ENCODE measurements at regions not wholly inside any gene's neighbourhood (a gene's known extent, or its start where the extent isn't known, plus 50 kb on each side); places are given as distances from the start of the nearest gene placed in this dataset.

DNA sequence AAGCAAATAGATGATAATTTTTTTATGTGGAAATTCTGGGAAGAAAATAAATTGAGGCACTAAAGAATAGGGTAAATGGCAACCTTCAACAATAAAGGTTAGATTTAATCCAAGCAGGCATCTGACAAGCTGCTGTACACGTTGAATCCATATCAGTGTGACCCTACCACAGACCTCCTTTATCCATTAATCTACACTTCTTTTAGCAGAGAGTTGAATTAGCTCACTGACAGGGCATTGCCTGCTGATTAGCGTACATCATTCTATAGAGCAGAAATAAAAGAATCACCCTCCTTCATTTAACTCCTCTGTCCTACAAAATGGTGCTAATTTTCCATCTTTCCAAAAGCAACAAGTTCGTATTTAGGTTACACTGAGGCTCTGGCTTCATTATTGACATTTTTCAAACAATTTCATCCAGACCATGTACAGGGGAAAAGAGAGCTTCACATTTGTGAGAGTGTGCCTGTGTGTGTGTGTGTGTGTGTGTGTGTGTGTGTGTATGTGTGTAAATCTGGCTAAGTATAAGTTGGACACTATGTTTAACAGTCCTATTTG is 356.0 kb downstream of the TFEC start:
- no peak for DNase-seq
- TF ChIP-seq GATA1 (IDR thresholded peaks at IDR 0.05; ENCODE audit: low read depth, low read length) (no peak), POLR2A (IDR thresholded peaks at IDR 0.05; ENCODE audit: low read length) (no peak)

DNA sequence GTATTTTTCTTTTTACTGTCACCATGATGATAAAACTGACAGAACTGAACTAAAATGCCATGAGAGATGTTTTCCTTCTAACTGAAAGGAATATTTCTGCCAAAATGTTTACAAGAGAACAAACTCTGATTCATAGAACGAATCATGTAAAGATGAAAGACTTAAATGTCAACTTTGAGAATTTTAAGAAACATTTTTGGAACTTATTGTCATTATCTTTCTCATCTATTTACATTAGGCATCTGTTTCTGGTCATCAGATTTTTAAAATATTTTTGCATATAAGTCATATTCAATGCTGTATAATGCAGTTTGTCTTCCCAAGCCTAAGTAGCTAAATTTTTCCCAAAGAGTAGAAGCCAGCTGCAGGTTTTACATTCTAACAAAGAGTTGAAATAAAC is 358.5 kb downstream of the TFEC start:
- no peak for TF ChIP-seq GATA1 (IDR thresholded peaks at IDR 0.05; ENCODE audit: low read depth, low read length)
- no peak for TF ChIP-seq POLR2A (IDR thresholded peaks at IDR 0.05; ENCODE audit: low read length)
- no peak for DNase-seq

DNA sequence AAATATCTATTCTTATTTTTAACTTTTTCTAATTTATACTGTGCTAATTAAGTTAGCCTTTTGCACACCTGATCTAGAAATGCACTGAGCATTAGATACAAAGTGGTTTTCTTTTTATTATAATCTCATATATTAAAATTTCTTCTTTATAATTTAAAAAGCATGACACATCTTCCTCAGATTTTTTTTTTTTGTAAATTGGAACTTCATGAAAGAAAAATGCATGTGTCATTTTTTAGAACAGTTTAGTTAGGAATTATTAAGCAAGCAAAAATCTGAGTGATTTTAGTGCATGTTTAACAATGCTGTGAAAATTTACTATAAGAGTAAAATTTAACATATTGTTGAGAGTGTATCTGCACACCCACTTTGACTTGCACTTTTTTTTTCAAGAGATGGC is 367.9 kb downstream of the TFEC start:
- DNase-seq = no peak
- TF ChIP-seq GATA1 (IDR thresholded peaks at IDR 0.05; ENCODE audit: low read depth, low read length) (no peak), POLR2A (IDR thresholded peaks at IDR 0.05; ENCODE audit: low read length) (no peak)

DNA sequence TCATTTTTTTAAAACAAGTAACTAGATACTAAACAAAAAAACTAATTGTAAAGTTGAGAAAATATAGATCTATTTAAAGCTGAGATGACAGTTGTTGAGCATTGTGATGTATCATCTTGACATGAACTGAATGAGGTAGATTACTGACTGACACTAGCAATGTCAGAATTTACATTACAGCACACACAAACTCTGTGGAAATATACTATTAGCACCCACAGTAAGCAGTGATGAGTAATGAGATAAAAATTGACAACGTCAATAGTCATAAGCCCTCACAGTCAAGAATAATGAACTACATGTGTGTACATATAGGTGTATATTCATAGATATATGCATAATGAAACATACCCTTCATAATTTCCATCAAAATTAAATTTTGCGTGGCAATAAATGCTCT is 368.4 kb downstream of the TFEC start:
- no peak for TF ChIP-seq GATA1 (IDR thresholded peaks at IDR 0.05; ENCODE audit: low read depth, low read length)
- TF ChIP-seq POLR2A (IDR thresholded peaks at IDR 0.05; ENCODE audit: low read length) = no peak
- no peak for DNase-seq

DNA sequence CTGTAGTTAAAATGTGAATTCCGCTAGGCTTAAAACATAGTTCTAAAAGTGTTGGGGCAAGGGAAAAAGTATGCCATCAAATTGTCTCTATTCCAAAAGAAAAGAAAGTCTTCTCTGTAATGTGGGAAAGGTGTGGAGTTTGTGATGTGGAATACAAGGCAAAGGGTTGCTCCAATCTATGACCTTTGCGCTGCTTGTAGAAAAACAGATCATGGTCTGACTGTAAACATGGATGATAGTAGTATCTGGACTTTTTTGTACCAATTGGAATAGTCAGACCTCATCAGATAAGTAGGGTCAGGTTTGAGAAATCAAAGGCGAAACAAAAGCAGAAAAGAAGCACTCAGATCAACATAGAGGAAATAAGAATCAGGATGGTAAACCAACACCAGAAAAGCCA is 372.3 kb downstream of the TFEC start:
- TF ChIP-seq GATA1 (IDR thresholded peaks at IDR 0.05; ENCODE audit: low read depth, low read length) = no peak
- no peak for TF ChIP-seq POLR2A (IDR thresholded peaks at IDR 0.05; ENCODE audit: low read length)
- DNase-seq = no peak

DNA sequence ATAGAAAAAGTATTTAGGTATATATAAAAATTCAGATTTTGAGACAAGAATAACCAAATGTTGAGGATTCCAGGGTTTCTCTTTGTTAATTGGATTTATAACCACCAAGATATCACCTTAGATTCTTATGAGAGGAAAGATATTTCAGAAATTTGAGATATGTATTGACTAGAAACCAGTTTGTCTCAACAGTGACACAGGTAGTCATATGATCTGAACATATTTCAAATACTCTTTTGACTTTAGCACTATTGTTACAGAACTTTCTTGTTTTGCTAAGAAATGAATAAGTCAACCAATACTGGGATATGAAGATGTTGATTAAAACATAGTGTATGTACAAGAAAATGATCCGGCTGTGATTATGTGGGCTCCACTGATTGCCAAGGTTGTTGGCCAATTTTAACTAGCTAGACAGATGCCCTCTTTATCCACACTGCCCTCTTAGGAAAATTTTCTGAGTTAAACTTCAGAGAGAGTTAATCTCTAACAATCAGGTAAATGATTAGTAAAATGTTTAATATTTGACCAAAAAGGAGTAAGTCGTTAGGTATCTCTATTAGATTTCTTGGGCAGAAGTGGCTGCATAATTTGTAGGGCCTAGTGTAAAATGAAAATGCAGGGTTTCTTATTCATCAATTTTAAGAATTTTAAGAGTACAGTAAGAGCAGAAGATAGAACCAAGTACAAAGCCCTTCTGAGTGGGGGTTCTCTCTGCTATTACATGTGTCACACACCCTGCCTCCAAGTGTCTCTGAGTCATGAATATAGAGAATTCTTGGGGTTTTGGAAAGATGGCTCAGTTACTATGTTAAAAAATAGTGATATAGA is 376.0 kb downstream of the TFEC start:
- no peak for TF ChIP-seq GATA1 (IDR thresholded peaks at IDR 0.05; ENCODE audit: low read depth, low read length)
- TF ChIP-seq POLR2A (IDR thresholded peaks at IDR 0.05; ENCODE audit: low read length) = no peak
- no peak for DNase-seq

DNA sequence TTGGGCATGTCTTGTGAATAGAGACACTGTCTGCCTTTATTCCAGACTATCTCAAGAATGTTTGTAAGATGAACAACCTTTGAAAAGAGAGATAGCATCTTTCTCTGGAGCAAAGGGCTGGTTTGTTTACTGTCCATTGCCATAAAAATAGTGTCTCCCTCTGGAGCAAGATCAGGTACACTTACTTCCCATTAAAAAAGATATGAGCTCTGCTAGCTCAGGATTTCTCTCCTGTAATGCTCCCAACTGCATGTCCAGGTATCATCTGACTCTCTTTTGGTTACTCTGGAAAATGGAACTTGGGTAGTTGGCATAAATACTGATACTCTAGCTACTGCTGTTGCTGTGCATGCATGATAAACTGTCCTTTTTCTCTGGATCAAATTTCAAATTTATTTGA is 381.1 kb downstream of the TFEC start:
- TF ChIP-seq POLR2A (IDR thresholded peaks at IDR 0.05; ENCODE audit: low read length) = no peak
- no peak for TF ChIP-seq GATA1 (IDR thresholded peaks at IDR 0.05; ENCODE audit: low read depth, low read length)
- no peak for DNase-seq

DNA sequence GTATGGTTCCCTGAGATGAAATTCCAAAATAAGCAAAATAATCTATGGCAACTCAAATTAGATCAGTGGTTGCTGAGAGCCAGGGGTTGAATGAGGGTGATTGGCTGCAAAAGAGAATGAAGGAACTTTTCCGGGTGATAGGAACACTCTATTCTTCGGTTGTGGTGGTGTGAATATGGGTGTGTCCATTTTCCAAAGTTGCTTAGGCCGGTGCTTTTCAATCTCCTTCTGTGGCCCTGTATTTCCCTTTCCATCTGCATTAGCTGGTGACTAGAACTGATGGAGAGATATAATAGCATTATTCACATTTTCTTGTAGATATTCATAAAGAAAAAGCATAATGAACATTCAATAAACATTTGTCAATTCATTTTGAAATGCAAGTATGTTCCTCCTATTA is 382.9 kb downstream of the TFEC start:
- TF ChIP-seq GATA1 (IDR thresholded peaks at IDR 0.05; ENCODE audit: low read depth, low read length) (no peak), POLR2A (IDR thresholded peaks at IDR 0.05; ENCODE audit: low read length) (no peak)
- no peak for DNase-seq

DNA sequence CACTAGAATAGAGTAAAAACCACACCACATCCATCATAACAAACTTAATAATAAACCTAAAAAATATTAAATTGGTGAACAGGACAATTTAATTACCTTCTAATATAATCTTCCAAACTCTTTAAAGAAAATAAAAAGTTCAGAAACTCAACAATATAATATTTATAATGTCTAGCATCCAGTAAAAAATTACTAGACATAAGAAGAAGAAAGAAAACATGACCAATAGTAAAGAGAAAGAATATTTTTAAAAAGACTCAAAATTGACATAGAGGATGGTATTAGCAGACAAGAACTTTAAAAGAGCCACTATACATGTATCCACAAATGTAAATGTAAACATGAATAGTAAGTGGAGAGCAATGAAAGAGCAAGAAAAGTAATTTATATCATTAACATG is 388.4 kb downstream of the TFEC start:
- no peak for DNase-seq
- TF ChIP-seq GATA1 (IDR thresholded peaks at IDR 0.05; ENCODE audit: low read depth, low read length) = no peak
- no peak for TF ChIP-seq POLR2A (IDR thresholded peaks at IDR 0.05; ENCODE audit: low read length)

DNA sequence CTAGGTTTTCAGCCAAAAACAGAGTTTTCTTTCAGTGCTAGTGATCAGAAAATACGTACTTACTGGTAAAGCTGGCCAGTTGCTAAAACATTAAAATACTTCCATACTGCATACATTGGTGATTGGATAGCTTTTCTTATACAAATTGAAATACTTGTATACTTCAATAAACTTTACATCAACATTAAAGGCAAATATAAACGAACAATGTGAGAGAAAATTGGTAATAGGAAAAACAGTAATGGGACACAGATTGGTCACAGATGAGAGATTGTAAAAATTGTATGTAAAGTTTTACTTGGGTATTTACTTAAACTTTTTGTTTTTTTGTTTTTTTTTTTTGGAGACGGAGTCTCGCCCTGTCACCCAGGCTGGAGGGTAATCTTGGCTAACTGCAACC is 391.7 kb downstream of the TFEC start:
- DNase-seq = no peak
- TF ChIP-seq POLR2A (IDR thresholded peaks at IDR 0.05; ENCODE audit: low read length) (no peak), GATA1 (IDR thresholded peaks at IDR 0.05; ENCODE audit: low read depth, low read length) (no peak)

DNA sequence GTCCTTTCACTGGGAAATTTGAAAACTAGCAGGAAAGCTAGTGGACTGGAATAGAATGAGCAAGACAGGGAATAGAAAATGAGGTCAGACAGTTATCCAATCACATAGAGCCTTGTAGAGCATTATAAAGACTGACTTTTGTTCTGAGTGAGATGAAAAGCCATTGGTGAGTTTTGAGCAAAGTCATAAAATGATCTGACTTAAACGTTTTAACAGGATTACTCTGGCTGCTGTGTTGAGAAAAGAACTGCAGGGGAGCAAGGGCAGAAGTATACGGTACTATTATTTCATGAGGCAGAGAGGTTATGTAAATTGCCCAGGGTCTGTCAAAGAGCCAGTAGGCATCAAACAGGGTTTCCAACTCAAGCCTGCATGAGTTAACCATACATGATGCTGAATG is 393.4 kb downstream of the TFEC start:
- DNase-seq = no peak
- TF ChIP-seq POLR2A (IDR thresholded peaks at IDR 0.05; ENCODE audit: low read length) (no peak), GATA1 (IDR thresholded peaks at IDR 0.05; ENCODE audit: low read depth, low read length) (no peak)

DNA sequence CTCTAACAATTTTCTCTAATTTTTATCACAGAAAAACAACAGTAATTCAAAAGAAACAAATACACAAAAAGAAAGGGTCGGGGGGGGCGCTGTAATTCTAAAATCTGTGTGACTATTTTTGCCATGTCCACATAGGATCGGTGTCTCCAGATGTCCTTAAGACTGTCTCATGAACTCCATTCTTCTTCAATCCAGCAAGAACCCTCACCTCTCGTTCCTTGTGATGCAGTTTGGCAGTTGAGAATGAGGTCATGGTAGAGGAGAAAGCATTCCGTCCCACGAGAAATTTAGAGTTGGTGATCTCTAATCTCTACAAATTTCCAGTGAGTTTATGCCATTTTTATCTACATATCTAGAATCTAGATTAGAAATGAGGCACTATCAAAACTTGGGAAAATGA is 394.7 kb downstream of the TFEC start:
- no peak for DNase-seq

DNA sequence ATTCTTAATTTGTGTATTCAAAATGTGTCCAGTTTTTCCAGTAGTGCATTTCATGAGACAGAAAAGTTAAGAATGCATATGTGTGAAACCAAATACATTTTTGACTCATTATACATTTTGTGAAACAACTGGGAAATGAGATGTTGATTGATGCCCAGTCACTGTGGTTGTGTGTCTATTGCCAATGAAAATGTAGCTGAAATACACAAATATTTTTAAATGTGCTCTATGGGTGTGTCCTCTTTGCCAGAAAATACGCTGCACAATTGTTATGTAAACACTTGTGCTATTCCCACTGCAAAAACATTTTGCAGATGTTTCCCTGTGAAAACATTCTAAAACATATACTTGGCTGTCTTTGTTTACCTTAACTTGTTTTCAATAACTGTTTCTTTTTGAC is 395.2 kb downstream of the TFEC start:
- TF ChIP-seq GATA1 (IDR thresholded peaks at IDR 0.05; ENCODE audit: low read depth, low read length) (no peak), POLR2A (IDR thresholded peaks at IDR 0.05; ENCODE audit: low read length) (no peak)
- DNase-seq = no peak

More for the DNA sequence above, 394.7 kb downstream of the TFEC start:
- TF ChIP-seq GATA1 (IDR thresholded peaks at IDR 0.05; ENCODE audit: low read depth, low read length) (no peak), POLR2A (IDR thresholded peaks at IDR 0.05; ENCODE audit: low read length) (no peak)

DNA sequence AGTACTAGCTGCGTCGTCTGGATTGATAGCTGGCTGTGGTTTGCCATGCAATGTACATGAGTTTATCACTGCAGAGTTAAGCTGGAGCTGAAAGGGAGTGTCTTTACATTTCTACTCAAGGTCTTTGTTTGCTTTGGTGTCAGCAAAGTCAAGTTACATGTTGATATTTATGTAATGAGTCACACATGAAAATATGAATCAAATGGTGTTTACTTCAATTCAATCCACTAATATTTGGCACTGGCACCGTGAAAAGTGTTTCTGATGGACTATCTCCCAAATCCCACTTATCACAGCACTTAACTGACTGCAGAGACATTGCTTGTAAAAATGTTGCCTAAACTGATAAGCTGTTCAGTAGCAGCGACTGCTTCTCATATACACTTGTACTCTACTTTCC is 395.9 kb downstream of the TFEC start:
- no peak for DNase-seq
- TF ChIP-seq POLR2A (IDR thresholded peaks at IDR 0.05; ENCODE audit: low read length) (no peak), GATA1 (IDR thresholded peaks at IDR 0.05; ENCODE audit: low read depth, low read length) (no peak)

DNA sequence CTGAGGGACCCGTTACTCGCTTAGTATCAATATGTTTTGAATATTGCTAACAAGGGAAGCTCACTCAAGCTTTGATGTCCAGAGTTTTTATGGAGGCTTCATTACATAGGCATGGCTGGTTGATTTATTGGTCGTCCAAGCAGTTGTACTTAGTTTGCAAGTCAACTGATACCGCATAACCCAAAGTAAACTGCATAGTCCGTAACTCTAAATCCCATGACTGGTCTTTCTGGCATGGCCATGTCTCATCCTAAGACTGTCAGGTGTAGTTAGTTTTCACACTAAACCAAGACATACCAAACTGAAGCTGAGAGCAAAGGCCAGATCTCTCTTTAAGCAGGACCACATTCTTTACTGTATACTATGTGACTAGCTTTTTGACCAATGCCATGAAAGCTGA is 397.9 kb downstream of the TFEC start:
- DNase-seq = no peak
- TF ChIP-seq POLR2A (IDR thresholded peaks at IDR 0.05; ENCODE audit: low read length) = no peak
- no peak for TF ChIP-seq GATA1 (IDR thresholded peaks at IDR 0.05; ENCODE audit: low read depth, low read length)

All from erythroblast (primary cell).